IMR-90 (cell line): ENCODE measurements at regions not wholly inside any gene's neighbourhood (a gene's known extent, or its start where the extent isn't known, plus 50 kb on each side); places are given as distances from the start of the nearest gene placed in this dataset.

Experiments used
- POLR2A ChIP-seq: IDR thresholded peaks from 2 replicates; pipeline ENCODE4 v1.6.1; 2012; ENCODE audit warnings: mild to moderate bottlenecking, low read depth, low read length
- SMC3 ChIP-seq: fragments of 150-350 bp; IDR thresholded peaks from 2 replicates; pipeline ENCODE4 v1.6.1; 2016; ENCODE audit warnings: low read depth, mild to moderate bottlenecking, antibody characterized with exemption, low read length, moderate library complexity
- TF ChIP-seq, protein P1 (sequence below): conservative IDR thresholded peaks from 2 replicates; pipeline ENCODE4 v1.5.1; 2012; ENCODE audit warnings: mild to moderate bottlenecking, low read depth, low read length, improper control_type of control experiment

DNA sequence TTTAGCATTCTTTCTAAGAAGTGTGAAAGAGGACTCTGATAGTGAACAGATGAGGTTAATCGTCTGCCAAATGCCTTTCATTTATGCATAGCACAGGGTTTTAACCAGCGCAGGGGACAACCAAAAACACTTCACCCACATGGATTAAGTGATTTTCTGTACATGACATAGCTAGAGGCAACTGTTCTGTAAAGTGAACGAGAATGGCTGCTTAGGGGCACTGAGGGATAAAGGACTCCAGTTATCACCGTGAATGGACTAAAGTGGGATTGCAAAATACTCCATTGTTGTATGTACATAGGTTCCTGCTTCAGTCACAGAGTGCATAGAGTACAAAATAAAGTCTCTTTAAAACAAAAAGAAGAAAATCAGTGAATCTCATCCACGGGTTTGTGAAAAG lies 456.8 kb downstream of the DMAC1 start:
- TF ChIP-seq, protein P1, sequence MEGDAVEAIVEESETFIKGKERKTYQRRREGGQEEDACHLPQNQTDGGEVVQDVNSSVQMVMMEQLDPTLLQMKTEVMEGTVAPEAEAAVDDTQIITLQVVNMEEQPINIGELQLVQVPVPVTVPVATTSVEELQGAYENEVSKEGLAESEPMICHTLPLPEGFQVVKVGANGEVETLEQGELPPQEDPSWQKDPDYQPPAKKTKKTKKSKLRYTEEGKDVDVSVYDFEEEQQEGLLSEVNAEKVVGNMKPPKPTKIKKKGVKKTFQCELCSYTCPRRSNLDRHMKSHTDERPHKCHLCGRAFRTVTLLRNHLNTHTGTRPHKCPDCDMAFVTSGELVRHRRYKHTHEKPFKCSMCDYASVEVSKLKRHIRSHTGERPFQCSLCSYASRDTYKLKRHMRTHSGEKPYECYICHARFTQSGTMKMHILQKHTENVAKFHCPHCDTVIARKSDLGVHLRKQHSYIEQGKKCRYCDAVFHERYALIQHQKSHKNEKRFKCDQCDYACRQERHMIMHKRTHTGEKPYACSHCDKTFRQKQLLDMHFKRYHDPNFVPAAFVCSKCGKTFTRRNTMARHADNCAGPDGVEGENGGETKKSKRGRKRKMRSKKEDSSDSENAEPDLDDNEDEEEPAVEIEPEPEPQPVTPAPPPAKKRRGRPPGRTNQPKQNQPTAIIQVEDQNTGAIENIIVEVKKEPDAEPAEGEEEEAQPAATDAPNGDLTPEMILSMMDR = no peak
- TF ChIP-seq POLR2A = no peak
- no peak for TF ChIP-seq SMC3
